ENCODE measurements at regions not wholly inside any gene's neighbourhood (a gene's known extent, or its start where the extent isn't known, plus 50 kb on each side); places are given as distances from the start of the nearest gene placed in this dataset.

DNA sequence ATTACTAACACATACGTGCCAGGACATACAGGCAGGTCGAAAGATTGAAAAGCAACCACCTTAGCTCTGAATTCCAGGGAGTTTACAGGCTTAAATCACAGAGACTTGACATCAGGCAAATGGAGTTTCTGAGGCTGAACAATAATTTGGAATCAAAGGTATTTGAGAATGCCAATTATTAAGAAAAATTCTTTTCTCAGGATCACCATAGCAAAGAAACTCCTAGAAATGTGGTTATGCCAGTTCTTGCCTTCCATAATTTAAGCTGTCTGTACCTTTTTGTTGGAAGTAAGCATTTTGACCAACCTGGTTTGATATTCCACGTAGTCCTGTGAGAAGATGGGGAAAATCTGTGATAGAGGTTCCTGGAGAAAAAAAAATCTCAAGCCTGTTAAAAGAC lies 312.4 kb upstream of the SMARCA2 start:
- TF ChIP-seq, protein P1, sequence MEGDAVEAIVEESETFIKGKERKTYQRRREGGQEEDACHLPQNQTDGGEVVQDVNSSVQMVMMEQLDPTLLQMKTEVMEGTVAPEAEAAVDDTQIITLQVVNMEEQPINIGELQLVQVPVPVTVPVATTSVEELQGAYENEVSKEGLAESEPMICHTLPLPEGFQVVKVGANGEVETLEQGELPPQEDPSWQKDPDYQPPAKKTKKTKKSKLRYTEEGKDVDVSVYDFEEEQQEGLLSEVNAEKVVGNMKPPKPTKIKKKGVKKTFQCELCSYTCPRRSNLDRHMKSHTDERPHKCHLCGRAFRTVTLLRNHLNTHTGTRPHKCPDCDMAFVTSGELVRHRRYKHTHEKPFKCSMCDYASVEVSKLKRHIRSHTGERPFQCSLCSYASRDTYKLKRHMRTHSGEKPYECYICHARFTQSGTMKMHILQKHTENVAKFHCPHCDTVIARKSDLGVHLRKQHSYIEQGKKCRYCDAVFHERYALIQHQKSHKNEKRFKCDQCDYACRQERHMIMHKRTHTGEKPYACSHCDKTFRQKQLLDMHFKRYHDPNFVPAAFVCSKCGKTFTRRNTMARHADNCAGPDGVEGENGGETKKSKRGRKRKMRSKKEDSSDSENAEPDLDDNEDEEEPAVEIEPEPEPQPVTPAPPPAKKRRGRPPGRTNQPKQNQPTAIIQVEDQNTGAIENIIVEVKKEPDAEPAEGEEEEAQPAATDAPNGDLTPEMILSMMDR (IDR thresholded peaks at IDR 0.05; ENCODE audit: borderline replicate concordance, extremely low read depth, low read length, poor library complexity, severe bottlenecking) = no peak
- no peak for TF ChIP-seq EZH2 (IDR thresholded peaks at IDR 0.05; ENCODE audit: borderline replicate concordance, low read depth, low read length, severe bottlenecking)

All from DND-41 (cell line).